KOPT-K1 (cell line): ENCODE measurements at regions not wholly inside any gene's neighbourhood (a gene's known extent, or its start where the extent isn't known, plus 50 kb on each side); places are given as distances from the start of the nearest gene placed in this dataset.

Source experiments
- H3K27ac ChIP-seq: fragments of 200-600 bp; sonication (generic); 2 replicates; pipeline ENCODE4 v1.5.1; 2016; ENCODE audit warnings: antibody characterized with exemption, mild to moderate bottlenecking, low read depth, low read length; ENCODE audit not compliant: poor library complexity, severe bottlenecking
- H3K36me3 ChIP-seq: fragments of 200-600 bp; sonication (generic); 2 replicates; pipeline ENCODE4 v1.5.1; 2017; ENCODE audit warnings: antibody characterized with exemption, mild to moderate bottlenecking, low read length, moderate library complexity; ENCODE audit not compliant: insufficient read depth
- H3K9me3 ChIP-seq: fragments of 200-600 bp; sonication (generic); 2 replicates; pipeline ENCODE4 v1.5.1; 2017; ENCODE audit warnings: antibody characterized with exemption, low read length, mild to moderate bottlenecking; ENCODE audit not compliant: insufficient read depth, poor library complexity, severe bottlenecking

- Histone ChIP-seq H3K36me3 (no peaks in the 10 kb centered on the region), H3K9me3 (no peaks in the 10 kb centered on the region), H3K27ac (no peak overlapping the region)
These were observed 477.5 kb downstream of the SPRY1 start for GRCh38 chr4:123874063-123874462.

GRCh38 chr4:123876143-123876542, 479.5 kb downstream of the SPRY1 start:
- no peaks in the 10 kb centered on the region for H3K9me3 ChIP-seq
- H3K36me3 ChIP-seq = no peaks in the 10 kb centered on the region
- no peak overlapping the region for H3K27ac ChIP-seq

DNA sequence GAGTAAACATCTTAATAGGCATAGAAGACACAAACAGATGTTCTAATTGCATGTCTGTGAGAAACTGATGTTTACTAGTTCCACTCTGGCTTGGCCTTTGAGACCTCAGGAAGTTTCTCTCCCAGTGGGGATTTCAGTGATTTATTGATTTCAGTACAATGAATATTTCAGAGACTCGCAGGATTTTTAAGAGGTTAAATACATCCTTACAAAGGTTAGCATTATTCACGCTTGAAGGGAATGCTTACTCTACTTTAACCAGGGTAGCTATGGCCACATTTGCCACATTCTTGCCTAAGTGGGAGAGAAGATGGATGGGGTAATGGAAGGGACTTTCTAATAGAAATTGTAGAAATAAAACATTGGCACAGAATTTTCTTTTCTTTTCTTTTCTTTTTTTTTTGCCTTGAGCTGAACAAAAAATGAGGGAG, 480.1 kb downstream of the SPRY1 start:
- no peaks in the 10 kb centered on the region for H3K36me3 ChIP-seq
- no peaks in the 10 kb centered on the region for H3K9me3 ChIP-seq
- no peak overlapping the region for H3K27ac ChIP-seq

DNA sequence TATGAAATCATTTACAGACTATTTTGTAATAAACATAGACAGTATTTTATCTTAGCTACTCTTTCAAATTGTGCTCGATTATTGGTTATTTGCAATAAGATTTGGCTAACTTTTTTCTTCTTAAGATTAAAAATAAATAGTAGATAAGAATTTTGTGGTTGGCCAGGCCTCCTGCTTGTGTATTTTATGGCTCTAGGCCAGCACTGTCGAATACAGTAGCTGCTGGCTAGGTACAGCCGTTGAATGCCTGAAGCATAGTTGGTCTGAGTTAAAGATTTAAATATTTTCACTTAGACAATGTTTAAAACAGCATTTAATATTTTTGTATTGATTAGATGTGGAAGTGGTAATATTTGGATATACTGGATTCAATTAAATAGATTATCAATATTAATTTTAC, 481.0 kb downstream of the SPRY1 start:
- H3K9me3 ChIP-seq = no peaks in the 10 kb centered on the region
- H3K27ac ChIP-seq = no peak overlapping the region
- H3K36me3 ChIP-seq = no peaks in the 10 kb centered on the region

GRCh38 chr4:123878976-123879375, 482.4 kb downstream of the SPRY1 start:
- Histone ChIP-seq H3K27ac (no peak overlapping the region), H3K9me3 (no peaks in the 10 kb centered on the region), H3K36me3 (no peaks in the 10 kb centered on the region)

DNA sequence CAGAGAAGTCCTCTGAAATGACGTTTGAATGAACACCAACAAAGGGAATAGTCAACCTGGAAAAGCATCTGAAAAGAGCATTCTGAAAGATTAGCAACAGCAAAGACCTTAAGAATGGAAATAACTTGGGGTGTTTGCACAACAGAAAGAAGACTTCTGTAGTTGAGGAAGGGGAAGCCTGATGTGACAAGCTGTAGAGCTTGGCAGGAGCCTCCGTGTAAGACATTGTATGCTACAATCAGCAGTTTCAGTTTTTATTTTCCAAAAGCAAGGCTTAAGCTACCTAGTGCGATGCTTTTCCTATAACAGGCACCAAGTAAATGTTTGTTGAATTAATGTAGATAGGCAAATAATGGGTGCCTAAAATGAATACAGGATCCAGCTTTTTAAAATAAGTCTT, 484.0 kb downstream of the SPRY1 start:
- Histone ChIP-seq H3K27ac (no peak overlapping the region), H3K36me3 (no peaks in the 10 kb centered on the region), H3K9me3 (peaks cover 9% of the 10 kb centered on the region)

GRCh38 chr4:123884922-123885321, 488.3 kb downstream of the SPRY1 start:
- H3K27ac ChIP-seq = no peak overlapping the region
- no peaks in the 10 kb centered on the region for H3K36me3 ChIP-seq

GRCh38 chr4:123889507-123889906, 492.9 kb downstream of the SPRY1 start:
- H3K27ac ChIP-seq = no peak overlapping the region
- H3K36me3 ChIP-seq = no peaks in the 10 kb centered on the region

More at GRCh38 chr4:123884922-123885321, 488.3 kb downstream of the SPRY1 start:
- peaks cover 9% of the 10 kb centered on the region for H3K9me3 ChIP-seq

GRCh38 chr4:123890889-123891288, 494.3 kb downstream of the SPRY1 start:
- Histone ChIP-seq H3K36me3 (no peaks in the 10 kb centered on the region), H3K9me3 (no peaks in the 10 kb centered on the region), H3K27ac (no peak overlapping the region)

More at GRCh38 chr4:123889507-123889906, 492.9 kb downstream of the SPRY1 start:
- H3K9me3 ChIP-seq = peaks cover 8% of the 10 kb centered on the region

DNA sequence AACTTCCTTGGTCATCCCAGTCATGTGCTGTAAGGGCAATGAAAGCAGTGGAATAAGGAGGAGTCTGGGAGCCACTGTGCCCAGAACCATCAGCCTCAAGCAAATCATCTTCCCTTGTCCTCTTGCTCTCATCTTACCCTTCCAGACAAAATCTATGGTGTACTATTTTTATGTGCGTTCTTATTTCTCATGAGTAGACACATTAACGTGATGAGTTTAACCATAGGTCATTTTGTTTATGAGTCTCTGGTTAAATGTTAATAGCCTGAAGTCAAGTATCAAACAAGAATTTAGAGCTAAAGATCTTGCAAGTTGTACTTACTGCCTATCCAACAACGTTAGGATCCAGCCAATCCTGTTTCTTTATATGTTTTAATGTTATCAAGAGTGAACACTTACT, 495.3 kb downstream of the SPRY1 start:
- Histone ChIP-seq H3K9me3 (no peaks in the 10 kb centered on the region), H3K27ac (no peak overlapping the region), H3K36me3 (no peaks in the 10 kb centered on the region)

GRCh38 chr4:123892368-123892976, 495.9 kb downstream of the SPRY1 start:
- Histone ChIP-seq H3K9me3 (no peaks in the 10 kb centered on the region), H3K27ac (no peak overlapping the region)

GRCh38 chr4:123893011-123893981, 496.7 kb downstream of the SPRY1 start:
- Histone ChIP-seq H3K36me3 (no peaks in the 10 kb centered on the region), H3K27ac (no peak overlapping the region), H3K9me3 (no peaks in the 10 kb centered on the region)

More at GRCh38 chr4:123892368-123892976, 495.9 kb downstream of the SPRY1 start:
- H3K36me3 ChIP-seq = no peaks in the 10 kb centered on the region

GRCh38 chr4:123896446-123897071, 500.0 kb downstream of the SPRY1 start:
- Histone ChIP-seq H3K36me3 (no peaks in the 10 kb centered on the region), H3K9me3 (no peaks in the 10 kb centered on the region), H3K27ac (no peak overlapping the region)

DNA sequence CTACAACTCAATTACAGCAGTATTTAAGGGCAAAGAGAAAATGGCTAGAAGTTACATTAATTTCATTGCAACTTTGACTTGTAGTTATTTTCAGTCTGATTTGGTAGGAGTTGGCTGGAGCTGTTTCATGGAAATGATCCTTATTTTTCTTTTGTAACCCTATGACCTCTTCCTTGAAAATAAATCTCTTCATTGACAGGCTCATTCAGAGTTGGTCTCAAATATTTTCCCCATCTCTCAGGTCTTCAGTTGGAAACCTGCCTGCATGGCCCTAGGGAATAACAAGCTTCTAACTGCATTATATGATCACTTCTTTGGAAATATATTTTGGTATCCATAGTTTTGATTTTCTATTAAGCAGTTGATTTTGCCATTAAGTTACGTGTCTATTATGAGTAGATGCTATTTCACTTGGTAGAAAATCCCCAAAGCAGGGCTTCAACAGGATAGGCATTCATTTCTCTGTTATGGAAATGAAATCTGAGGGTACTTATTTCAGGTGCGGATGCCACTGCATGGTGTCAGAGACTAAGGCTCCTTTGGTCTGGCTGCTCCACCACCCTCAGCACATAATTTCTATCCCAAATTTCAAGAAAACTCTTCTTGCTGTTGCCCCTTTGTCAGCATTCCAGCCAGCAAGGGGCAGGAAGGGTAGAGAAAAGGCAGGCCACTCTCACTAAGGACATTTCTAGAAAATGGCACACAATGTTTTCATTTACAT, 502.5 kb downstream of the SPRY1 start:
- H3K36me3 ChIP-seq = no peaks in the 10 kb centered on the region
- no peaks in the 10 kb centered on the region for H3K9me3 ChIP-seq
- no peak overlapping the region for H3K27ac ChIP-seq

DNA sequence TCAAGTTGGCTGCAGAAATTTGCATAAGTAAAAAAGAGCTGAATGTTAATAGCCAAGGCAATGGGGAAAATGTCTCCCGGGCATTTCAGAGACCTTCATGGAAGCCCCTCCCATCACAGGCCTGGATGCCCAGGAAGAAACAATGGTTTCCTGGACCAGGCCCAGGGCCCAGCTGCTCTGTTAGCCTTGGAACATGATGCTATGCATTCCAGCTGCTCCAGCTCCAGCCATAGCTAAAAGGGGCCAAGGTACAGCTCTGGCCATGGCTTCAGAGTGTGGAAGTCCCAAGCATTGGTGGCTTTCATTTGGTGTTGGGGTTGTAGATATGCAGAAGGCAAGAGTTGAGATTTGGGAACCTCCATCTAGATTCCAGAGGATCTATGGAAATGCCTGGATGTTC, 508.3 kb downstream of the SPRY1 start:
- Histone ChIP-seq H3K36me3 (no peaks in the 10 kb centered on the region), H3K27ac (no peak overlapping the region), H3K9me3 (no peaks in the 10 kb centered on the region)
